Cardiac septum (tissue), 1 donor: ENCODE measurements at regions not wholly inside any gene's neighbourhood (a gene's known extent, or its start where the extent isn't known, plus 50 kb on each side); places are given as distances from the start of the nearest gene placed in this dataset.
"Not testable (repeated sequence)": the region's sequence is repeated elsewhere in the genome, so short reads cannot be mapped to it uniquely, and the experiment has no call there.

Experiments used
- DNase-seq: peaks from one replicate; pipeline ENCODE4 v3.0.0-alpha.2; 2020; ENCODE audit warnings: low spot score
- intact Hi-C: fragments of 100-400 bp; cut with DNase I; formaldehyde crosslinking; loops from one replicate; pipeline ENCODE4 v1.14.0; 2022
- donor health status: DM: no; HTN: no; CAD: no.

DNA sequence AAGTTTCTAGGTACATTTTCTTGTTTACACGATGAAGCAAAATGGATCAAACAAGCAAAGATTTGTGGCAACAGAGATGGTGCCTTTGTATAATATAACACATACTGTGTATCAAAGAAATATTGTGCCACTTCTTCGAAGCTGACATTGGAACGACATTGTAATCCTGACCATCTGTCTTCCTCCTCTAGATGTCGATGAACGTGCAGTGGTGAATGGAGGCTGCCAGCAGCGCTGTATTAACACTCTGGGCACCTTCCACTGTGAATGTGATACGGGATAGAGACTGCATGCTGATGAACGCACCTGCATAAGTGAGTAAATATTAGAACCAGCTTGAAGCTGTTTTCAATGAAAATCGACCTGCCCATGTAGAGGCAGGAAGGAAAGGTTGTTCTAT lies 613.3 kb upstream of the GOLIM4 start:
- DNase-seq, result no peak
- intact Hi-C loops, result no loop called here

GRCh38 chr3:168707900-168708299 lies 612.2 kb upstream of the GOLIM4 start:
- no peak for DNase-seq
- intact Hi-C loops, result no loop called here

GRCh38 chr3:168705412-168705811 lies 609.7 kb upstream of the GOLIM4 start:
- intact Hi-C loops, result no loop called here
- DNase-seq, result no peak

GRCh38 chr3:168696051-168696450 lies 600.3 kb upstream of the GOLIM4 start:
- intact Hi-C loops, result no loop called here
- DNase-seq, result no peak

DNA sequence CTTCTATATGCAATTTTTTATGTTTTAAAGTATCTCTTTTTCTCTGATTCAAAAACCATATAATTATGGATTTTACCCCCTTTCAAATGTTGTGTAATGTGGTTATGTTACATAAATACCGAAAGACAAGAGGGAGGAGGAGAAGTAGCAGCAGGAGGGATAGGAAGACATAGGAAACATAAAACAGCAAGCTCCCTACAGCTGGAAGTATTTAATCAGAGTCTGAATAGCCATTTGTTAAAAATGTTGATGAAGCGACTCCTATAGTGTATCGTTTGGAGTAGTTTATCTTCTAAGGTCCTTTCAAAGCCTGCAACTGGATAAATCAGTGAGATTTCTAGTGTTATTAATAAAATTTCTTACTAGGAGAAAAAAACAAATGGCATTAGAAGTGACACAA lies 598.1 kb upstream of the GOLIM4 start:
- intact Hi-C loops, result no loop called here
- no peak for DNase-seq

DNA sequence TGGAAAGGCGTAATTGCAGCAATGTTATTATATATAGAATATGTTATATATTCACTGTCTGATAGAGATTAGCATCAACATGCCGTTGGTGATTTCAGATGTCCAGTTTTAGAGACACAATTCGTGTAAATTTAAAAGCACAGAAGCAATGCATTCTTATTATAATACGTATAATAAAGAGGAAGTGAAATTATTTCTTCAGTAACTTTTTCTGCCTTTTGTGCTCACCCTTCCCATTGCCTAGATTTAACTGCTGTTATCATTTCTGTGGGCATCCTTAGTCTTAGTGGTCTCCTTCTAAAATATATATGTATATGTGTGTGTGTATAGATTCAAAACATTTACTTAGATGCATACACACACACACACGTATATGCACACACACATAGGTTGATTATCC lies 592.5 kb upstream of the GOLIM4 start:
- intact Hi-C loops, result no loop called here
- no peak for DNase-seq

DNA sequence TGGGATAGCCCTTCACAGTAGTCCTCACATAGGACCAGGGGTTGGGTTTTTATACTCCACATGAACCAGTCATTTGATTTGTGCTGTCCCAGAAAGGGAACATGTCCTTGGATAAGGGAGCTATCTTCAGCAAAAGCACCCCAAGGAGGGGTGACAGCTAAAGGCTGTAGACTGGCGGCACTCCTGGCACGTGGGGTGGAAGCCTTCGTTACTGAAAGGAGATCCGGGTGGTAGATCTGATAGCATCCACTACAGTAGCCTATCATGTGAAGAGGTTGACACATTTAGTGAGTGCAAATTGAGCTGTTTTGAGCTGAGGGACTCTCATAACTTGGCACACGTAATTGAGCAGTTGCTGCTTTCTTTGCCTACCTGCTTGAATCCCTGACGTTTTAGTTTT lies 588.8 kb upstream of the GOLIM4 start:
- DNase-seq, result no peak
- intact Hi-C loops, result no loop called here

- DNase-seq, result no peak
- intact Hi-C loops, result no loop called here
These were observed 583.0 kb upstream of the GOLIM4 start for GRCh38 chr3:168678730-168679129.

DNA sequence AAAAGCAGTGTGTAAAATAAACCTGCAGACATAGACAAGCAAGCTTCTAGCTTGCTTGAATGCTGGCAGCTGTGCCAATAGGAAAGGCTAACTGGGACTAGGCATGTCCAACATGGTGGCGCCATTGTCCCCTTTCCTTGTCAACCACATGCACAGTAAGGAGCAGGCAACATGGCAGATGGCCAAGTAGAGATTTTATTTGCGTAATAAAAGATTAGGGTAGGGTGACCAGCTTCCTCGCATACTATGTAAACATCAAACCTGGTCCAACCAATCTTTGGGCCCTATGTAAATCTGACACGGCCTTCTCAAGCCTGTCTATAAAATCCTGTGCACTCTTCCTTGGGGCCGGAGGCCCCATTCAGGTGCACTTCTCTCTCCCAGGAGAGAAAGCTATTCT lies 575.4 kb upstream of the GOLIM4 start:
- no peak for DNase-seq
- intact Hi-C loops, result no loop called here

DNA sequence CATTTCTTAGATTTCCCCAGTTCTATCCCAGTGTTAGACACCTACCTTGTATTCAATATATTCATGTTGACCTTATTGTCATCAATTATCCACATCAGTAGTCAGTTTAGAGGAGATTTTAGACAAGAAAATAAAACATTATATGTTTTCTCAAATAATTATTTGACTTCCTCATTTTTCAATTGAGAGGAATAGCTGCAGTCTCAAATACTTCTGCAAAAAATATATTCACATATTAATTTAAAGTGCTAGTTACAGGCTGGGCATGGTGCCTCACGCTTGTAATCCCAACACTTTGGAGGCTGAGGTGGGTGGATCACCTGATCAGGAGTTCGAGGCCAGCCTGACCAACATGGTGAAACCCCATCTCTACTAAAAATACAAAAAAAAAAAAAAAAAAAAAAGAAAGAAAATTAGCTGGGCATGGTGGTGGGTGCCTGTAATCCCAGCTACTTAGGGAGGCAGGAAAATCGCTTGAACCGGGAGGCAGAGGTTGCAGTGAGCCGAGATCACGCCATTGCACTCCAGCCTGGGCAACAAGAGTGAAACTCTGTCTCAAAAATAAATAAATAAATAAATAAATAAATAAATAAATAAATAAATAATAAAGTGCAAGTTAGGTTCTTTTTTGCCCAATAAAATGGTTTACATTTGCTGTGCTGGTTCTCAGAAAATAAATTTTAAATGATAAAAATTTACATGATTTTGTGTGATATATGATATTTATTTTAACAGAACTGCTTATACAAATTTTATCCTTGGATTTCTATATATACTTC lies 565.3 kb upstream of the GOLIM4 start:
- DNase-seq, intact Hi-C loops: not testable (repeated sequence)

DNA sequence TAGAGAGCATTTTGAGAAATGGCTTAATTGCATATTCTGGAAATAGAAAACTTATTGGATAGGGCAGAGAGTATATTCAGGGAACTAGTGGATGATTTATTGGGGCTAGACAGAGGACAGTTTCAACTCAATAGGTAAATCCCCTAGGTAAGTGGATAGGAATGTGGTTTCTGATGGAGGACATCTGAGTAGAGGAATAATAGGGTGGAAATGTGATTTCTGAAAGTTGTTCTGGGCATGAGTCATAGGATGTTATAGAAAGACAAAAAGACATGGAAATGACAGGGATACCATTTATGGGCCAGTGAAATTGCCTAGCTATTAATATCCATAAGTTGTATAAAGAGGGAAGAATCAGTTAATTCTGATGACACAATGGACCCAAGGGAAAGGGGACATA lies 563.3 kb upstream of the GOLIM4 start:
- no peak for DNase-seq
- intact Hi-C loops, result no loop called here

DNA sequence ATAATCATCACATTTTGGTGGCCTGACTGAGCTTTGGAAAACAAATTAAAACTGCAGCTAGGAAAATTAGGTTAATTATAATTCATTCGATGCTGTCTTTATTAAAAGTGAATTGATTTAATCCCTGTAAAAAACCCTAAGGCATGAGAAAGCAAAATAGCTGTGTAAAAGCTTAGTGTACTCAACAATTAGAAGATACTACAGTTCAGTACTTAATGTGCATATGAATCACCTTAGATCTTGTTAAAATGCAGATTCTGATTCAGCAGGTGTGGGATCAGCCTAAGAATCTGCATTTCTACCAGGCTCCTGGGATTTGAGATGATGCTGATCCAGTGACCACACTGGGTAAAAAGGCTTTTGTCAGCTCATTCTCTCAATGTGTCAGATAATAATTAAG lies 559.9 kb upstream of the GOLIM4 start:
- DNase-seq, result no peak
- intact Hi-C loops, result no loop called here

DNA sequence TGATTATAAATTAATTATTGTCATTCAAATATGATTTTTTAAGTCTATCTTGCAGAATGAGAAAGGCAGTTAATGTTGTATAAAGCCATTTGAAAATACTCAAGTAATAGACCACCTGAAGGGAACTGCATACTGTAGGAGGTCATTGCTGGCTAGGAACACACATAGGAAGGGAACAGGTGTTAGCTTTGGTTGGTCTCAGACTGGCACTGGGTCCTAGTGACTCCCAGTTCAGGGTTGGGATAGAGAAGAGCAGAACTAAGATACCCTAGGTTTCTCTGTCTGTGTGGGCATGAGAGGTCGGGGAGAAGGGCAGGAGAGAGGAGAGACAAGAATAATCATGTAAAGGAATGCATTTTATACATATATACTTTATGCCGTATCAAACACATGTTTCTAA lies 559.0 kb upstream of the GOLIM4 start:
- intact Hi-C loops, result no loop called here
- no peak for DNase-seq

DNA sequence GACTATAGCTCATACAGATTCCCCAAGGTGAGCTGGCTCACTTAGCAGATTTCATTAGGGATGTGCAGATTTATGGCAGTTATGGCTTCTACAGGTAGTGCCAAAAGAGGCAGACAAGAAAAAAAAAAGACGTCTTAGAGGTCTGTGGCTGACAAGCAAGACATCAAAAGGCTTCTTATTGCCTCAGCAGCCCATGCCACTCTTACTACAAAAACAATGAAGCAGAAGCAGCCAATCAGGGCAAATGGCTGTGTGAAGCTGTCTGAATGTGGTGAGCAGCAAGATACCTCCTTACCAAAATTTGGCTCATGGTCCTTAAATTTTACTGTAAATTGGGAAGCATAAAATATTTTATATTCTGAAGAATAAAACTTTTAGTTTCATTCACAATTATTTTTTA lies 557.5 kb upstream of the GOLIM4 start:
- intact Hi-C loops, result no loop called here
- no peak for DNase-seq

GRCh38 chr3:168648321-168648720 lies 552.6 kb upstream of the GOLIM4 start:
- intact Hi-C loops, result no loop called here
- no peak for DNase-seq

DNA sequence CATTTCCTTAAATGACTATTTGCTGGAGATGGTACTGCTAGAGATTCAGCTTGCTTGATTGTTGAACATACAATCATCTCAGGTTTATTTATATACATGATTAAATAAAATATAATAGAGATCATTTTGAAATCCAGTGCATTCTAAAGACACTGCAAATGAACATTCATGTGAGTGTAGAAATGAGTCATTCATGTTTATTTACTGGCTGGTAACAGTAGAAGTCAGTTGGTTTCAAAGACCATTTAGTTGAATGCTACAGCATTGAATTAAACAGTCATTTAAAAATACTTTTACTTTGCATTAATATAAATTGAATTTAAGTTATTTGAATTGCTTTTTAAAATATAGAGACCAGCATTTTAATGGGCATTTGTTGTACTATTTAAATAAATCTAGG lies 551.9 kb upstream of the GOLIM4 start:
- intact Hi-C loops, result no loop called here
- DNase-seq, result no peak

DNA sequence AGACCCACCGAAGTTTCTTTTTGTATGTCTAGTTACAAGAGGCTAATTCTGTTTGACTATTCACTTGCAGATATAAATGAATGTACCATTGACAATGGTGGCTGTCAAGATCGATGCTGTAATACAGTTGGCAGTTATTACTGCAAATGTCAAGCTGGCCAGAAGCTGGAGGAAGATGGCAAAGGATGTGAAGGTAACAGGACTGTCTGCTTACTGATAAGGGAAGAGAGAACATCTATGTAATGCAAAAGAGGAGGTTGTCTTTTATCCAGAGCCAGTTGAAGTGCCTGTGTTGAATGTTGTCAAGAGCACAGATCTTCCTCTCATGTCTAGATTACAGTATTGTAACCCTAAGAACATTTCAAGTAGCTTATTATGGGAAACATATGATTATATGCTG lies 549.5 kb upstream of the GOLIM4 start:
- no peak for DNase-seq
- intact Hi-C loops, result no loop called here

GRCh38 chr3:168628549-168628948 lies 532.8 kb upstream of the GOLIM4 start:
- DNase-seq, result no peak

DNA sequence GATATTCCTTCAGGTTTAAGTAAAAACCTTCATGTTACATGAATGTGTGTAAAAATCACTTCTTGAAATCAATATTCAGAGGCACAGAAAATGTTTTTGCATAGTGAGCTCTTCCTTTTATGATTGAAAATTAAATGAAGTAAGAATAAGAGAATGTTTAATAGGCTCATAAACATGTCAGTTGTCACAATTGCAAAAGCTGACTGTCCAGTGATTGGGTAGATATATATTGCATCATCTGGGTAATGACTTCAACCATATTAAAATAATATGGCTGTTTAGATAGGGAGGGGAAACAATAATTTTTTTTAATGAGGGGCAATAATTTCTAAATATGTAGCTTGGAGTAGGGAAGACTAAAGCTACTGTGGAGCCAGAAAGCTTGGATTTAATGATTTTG lies 529.8 kb upstream of the GOLIM4 start:
- DNase-seq, result no peak
- intact Hi-C loops, result loop anchor here (10.0 kb wide), 1 partner anchor 411 kb away; no protein-coding TSS in a partner anchor

More at GRCh38 chr3:168628549-168628948, 532.8 kb upstream of the GOLIM4 start:
- intact Hi-C loops, result loop anchor here (10.0 kb wide), 1 partner anchor 414 kb away; no protein-coding TSS in a partner anchor

- DNase-seq, result no peak
- intact Hi-C loops, result loop anchor here (10.0 kb wide), 1 partner anchor 410 kb away; no protein-coding TSS in a partner anchor
These were observed 529.2 kb upstream of the GOLIM4 start for GRCh38 chr3:168624892-168625448.

GRCh38 chr3:168624195-168624594 lies 528.5 kb upstream of the GOLIM4 start:
- DNase-seq, result no peak
- intact Hi-C loops, result loop anchor here (10.0 kb wide), 1 partner anchor 409 kb away; no protein-coding TSS in a partner anchor
